ENCODE measurements at regions not wholly inside any gene's neighbourhood (a gene's known extent, or its start where the extent isn't known, plus 50 kb on each side); places are given as distances from the start of the nearest gene placed in this dataset.

- TF ChIP-seq POLR2A (IDR thresholded peaks at IDR 0.05) (no peak), CTCF (IDR thresholded peaks at IDR 0.05) (no peak)
Measured at GRCh38 chr16:64440005-64440404, 681.9 kb downstream of the CDH11 start.

Measured in thyroid gland (tissue), 4 donors.